Loucy (cell line): ENCODE measurements at regions not wholly inside any gene's neighbourhood (a gene's known extent, or its start where the extent isn't known, plus 50 kb on each side); places are given as distances from the start of the nearest gene placed in this dataset.

Experiments used
- H2AFZ ChIP-seq: fragments of 200-600 bp; sonication (generic); 2 replicates; pipeline ENCODE4 v1.6.0; 2016; ENCODE audit warnings: antibody characterized with exemption, mild to moderate bottlenecking, low read length, moderate library complexity
- H3F3A ChIP-seq: fragments of 200-600 bp; 2 replicates; pipeline ENCODE4 v1.6.0; 2016; ENCODE audit warnings: antibody characterized with exemption, low read depth, mild to moderate bottlenecking
- H3K27me3 ChIP-seq: fragments of 200-600 bp; sonication (generic); 2 replicates; pipeline ENCODE4 v1.6.1; 2014; ENCODE audit warnings: low read length, mild to moderate bottlenecking; ENCODE audit not compliant: insufficient read depth, poor library complexity, severe bottlenecking
- H3K36me3 ChIP-seq: fragments of 200-600 bp; sonication (generic); 2 replicates; pipeline ENCODE4 v1.6.1; 2016; ENCODE audit warnings: low read length; ENCODE audit not compliant: insufficient read depth
- H3K4me1 ChIP-seq: fragments of 200-600 bp; sonication (generic); 2 replicates; pipeline ENCODE4 v1.5.1; 2014; ENCODE audit warnings: low read length, mild to moderate bottlenecking; ENCODE audit not compliant: insufficient read depth, poor library complexity, severe bottlenecking
- H3K4me2 ChIP-seq: fragments of 200-600 bp; sonication (generic); 2 replicates; pipeline ENCODE4 v1.6.0; 2014; ENCODE audit warnings: antibody characterized with exemption, low read length, low read depth, mild to moderate bottlenecking; ENCODE audit not compliant: poor library complexity, severe bottlenecking
- H3K4me3 ChIP-seq: fragments of 200-600 bp; sonication (generic); 2 replicates; pipeline ENCODE4 v1.5.1; 2014; ENCODE audit warnings: low read length, mild to moderate bottlenecking, mixed read lengths; ENCODE audit not compliant: poor library complexity, severe bottlenecking
- H3K79me2 ChIP-seq: fragments of 200-600 bp; sonication (generic); 2 replicates; pipeline ENCODE4 v1.6.1; 2014; ENCODE audit warnings: low read length; ENCODE audit not compliant: insufficient read depth
- H3K9ac ChIP-seq: fragments of 200-600 bp; sonication (generic); 2 replicates; pipeline ENCODE4 v1.6.0; 2014; ENCODE audit warnings: mild to moderate bottlenecking, low read depth, low read length, moderate library complexity; ENCODE audit not compliant: poor library complexity, severe bottlenecking
- H3K9me2 ChIP-seq: fragments of 200-600 bp; sonication (generic); replicated peaks from 2 replicates; pipeline ENCODE4 v1.6.1; 2016; ENCODE audit warnings: low read depth, low read length, mixed read lengths
- H3K9me3 ChIP-seq: fragments of 200-600 bp; sonication (generic); 2 replicates; pipeline ENCODE4 v1.6.1; 2014; ENCODE audit warnings: mild to moderate bottlenecking, antibody characterized with exemption, low read length, low read depth; ENCODE audit not compliant: insufficient read depth
- H4K20me1 ChIP-seq: fragments of 200-600 bp; sonication (generic); 2 replicates; pipeline ENCODE4 v1.6.0; 2014; ENCODE audit warnings: antibody characterized with exemption, low read length, mild to moderate bottlenecking; ENCODE audit not compliant: insufficient read depth, poor library complexity, severe bottlenecking
- EZH2phosphoT487 ChIP-seq: fragments of 200-600 bp; IDR thresholded peaks from 2 replicates; pipeline ENCODE4 v1.6.1; 2018; ENCODE audit warnings: antibody characterized with exemption, mild to moderate bottlenecking, moderate library complexity, borderline replicate concordance
- TF ChIP-seq, protein P1 (sequence below): fragments of 200-600 bp; sonication (generic); conservative IDR thresholded peaks from 2 replicates; pipeline ENCODE4 v1.5.1; 2014; ENCODE audit warnings: mild to moderate bottlenecking, antibody characterized with exemption, low read length

DNA sequence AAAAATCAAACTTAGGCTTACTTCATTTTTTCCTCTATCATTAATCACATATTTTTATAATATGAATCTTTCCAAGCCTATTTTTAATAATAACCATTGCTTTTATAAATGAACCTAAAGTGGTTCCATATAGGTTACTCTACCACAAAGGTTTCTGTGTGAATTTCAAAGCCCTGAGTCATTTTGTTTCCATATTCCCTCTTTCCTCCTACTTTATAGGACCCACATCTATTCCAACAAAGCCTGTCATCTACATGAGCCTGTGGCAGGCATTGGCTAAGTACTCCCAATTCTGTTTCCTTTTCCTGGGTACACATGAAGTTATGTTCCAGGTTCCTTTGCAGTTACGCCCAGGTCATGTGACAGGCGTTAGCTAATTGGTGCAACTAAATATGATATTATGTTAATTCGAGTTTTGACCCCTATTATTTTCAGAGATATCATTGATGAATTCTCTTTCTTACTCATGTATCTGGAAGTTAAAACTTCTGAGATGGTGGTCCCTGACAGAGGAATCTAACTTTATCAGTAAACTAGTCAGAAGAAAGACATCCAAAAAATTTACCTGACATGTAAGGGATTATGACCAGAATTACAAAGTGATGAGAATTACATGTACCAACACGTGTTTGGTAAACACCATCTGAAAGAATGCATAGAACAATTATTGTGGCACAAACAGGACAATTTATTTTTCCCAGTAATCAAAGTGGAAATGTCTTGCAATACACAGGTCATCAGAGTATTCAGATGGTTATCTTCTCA lies 1264.0 kb upstream of the CNTN5 start:
- Histone ChIP-seq H3K36me3 (no peaks in the 10 kb centered on the region), H3K4me3 (no peak overlapping the region), H3K4me1 (no peaks in the 10 kb centered on the region), H3K9me3 (no peaks in the 10 kb centered on the region; the same call in 1 of the 2 replicates), H2AFZ (no peak overlapping the region), H3K79me2 (no peaks in the 10 kb centered on the region), H3K27me3 (no peaks in the 10 kb centered on the region), H3F3A (no peaks in the 10 kb centered on the region), H3K4me2 (no peak overlapping the region), H3K9ac (no peak overlapping the region), H3K9me2 (no peaks in the 10 kb centered on the region), H4K20me1 (no peaks in the 10 kb centered on the region)
- no peak for TF ChIP-seq EZH2phosphoT487
- TF ChIP-seq, protein P1, sequence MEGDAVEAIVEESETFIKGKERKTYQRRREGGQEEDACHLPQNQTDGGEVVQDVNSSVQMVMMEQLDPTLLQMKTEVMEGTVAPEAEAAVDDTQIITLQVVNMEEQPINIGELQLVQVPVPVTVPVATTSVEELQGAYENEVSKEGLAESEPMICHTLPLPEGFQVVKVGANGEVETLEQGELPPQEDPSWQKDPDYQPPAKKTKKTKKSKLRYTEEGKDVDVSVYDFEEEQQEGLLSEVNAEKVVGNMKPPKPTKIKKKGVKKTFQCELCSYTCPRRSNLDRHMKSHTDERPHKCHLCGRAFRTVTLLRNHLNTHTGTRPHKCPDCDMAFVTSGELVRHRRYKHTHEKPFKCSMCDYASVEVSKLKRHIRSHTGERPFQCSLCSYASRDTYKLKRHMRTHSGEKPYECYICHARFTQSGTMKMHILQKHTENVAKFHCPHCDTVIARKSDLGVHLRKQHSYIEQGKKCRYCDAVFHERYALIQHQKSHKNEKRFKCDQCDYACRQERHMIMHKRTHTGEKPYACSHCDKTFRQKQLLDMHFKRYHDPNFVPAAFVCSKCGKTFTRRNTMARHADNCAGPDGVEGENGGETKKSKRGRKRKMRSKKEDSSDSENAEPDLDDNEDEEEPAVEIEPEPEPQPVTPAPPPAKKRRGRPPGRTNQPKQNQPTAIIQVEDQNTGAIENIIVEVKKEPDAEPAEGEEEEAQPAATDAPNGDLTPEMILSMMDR = no peak

DNA sequence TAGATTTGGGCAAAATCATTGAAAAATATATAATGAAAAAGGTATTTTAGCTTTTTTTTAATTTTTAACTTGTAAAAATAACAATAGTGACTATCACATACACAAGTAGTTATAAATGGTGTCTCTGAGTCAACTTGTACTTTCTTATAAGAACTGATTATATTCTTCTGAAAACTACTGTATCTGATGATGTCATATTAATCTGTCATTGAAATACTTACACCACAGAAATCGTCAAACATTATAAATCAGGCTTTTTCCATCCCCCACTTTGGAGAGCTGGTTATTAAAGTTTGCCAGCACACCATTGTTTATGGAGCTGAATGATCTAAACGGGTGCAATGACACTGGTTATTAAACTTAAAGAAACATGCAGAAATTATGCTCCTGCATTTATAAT lies 1259.6 kb upstream of the CNTN5 start:
- no peaks in the 10 kb centered on the region for H3K9me3 ChIP-seq
- no peaks in the 10 kb centered on the region for H3K4me1 ChIP-seq
- no peaks in the 10 kb centered on the region for H3K9me2 ChIP-seq
- no peaks in the 10 kb centered on the region for H3K79me2 ChIP-seq
- no peak overlapping the region for H2AFZ ChIP-seq
- H3K4me3 ChIP-seq = no peak overlapping the region
- H3K9ac ChIP-seq = no peak overlapping the region
- TF ChIP-seq EZH2phosphoT487 = no peak
- TF ChIP-seq, protein P1 = no peak
- H3K27me3 ChIP-seq = no peaks in the 10 kb centered on the region
- no peaks in the 10 kb centered on the region for H3K36me3 ChIP-seq
- no peaks in the 10 kb centered on the region for H3F3A ChIP-seq
- no peak overlapping the region for H3K4me2 ChIP-seq
- H4K20me1 ChIP-seq = no peaks in the 10 kb centered on the region

DNA sequence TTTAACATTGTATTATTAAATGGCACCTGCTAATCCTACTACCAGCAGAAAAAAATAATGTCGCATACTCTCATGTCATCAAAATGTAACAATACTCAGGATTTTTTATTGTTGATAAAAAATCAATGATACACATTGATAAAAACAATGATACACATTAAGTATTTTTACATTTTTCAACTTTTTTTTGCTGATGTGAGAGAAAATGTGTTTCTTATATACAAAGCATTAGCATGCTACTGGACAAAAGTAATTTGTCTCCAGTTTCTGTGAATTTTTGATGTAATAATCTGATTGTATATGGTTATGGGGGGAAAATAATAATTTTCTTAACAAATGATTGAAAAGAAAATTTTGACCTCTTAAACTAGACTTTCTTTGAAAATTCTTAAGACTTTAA lies 1256.6 kb upstream of the CNTN5 start:
- H3K79me2 ChIP-seq = no peaks in the 10 kb centered on the region
- H3K9ac ChIP-seq = no peak overlapping the region
- H3K9me3 ChIP-seq = no peaks in the 10 kb centered on the region

More for the DNA sequence above, 1256.6 kb upstream of the CNTN5 start:
- H2AFZ ChIP-seq = no peak overlapping the region
- no peak overlapping the region for H3K4me3 ChIP-seq
- no peaks in the 10 kb centered on the region for H3K36me3 ChIP-seq
- no peaks in the 10 kb centered on the region for H4K20me1 ChIP-seq
- no peaks in the 10 kb centered on the region for H3K27me3 ChIP-seq
- TF ChIP-seq, protein P1 = no peak
- no peak for TF ChIP-seq EZH2phosphoT487
- no peaks in the 10 kb centered on the region for H3K4me1 ChIP-seq
- no peak overlapping the region for H3K4me2 ChIP-seq
- no peaks in the 10 kb centered on the region for H3K9me2 ChIP-seq
- no peaks in the 10 kb centered on the region for H3F3A ChIP-seq
